Esophagus squamous epithelium (tissue), 4 donors: ENCODE measurements at regions not wholly inside any gene's neighbourhood (a gene's known extent, or its start where the extent isn't known, plus 50 kb on each side); places are given as distances from the start of the nearest gene placed in this dataset.

Source experiments
- POLR2A ChIP-seq, 4 donors: fragments of 450-650 bp; IDR thresholded peaks; one replicate each; pipeline ENCODE4 v1.6.1; 2017; ENCODE audit warnings: antibody characterized with exemption in 4 of 4, mild to moderate bottlenecking in 4 of 4, moderate library complexity in 3 of 4
- TF ChIP-seq, protein P1 (sequence below), 6 experiments: fragments of 450-650 bp in 4 of 6; fragments of 200-600 bp in 2 of 6; sonication (generic) in 2 of 6; IDR thresholded peaks; one replicate each; pipeline ENCODE4 v1.5.1; 2016 to 2019; ENCODE audit warnings: antibody characterized with exemption in 6 of 6, mild to moderate bottlenecking in 4 of 6, moderate library complexity in 4 of 6

GRCh38 chr6:150503586-150504339 lies 95.9 kb upstream of the PLEKHG1 start:
- TF ChIP-seq, protein P1, sequence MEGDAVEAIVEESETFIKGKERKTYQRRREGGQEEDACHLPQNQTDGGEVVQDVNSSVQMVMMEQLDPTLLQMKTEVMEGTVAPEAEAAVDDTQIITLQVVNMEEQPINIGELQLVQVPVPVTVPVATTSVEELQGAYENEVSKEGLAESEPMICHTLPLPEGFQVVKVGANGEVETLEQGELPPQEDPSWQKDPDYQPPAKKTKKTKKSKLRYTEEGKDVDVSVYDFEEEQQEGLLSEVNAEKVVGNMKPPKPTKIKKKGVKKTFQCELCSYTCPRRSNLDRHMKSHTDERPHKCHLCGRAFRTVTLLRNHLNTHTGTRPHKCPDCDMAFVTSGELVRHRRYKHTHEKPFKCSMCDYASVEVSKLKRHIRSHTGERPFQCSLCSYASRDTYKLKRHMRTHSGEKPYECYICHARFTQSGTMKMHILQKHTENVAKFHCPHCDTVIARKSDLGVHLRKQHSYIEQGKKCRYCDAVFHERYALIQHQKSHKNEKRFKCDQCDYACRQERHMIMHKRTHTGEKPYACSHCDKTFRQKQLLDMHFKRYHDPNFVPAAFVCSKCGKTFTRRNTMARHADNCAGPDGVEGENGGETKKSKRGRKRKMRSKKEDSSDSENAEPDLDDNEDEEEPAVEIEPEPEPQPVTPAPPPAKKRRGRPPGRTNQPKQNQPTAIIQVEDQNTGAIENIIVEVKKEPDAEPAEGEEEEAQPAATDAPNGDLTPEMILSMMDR (IDR thresholded peaks at IDR 0.05) = no peak
- no peak for TF ChIP-seq POLR2A (IDR thresholded peaks at IDR 0.05)
